Keratinocyte (primary cell): ENCODE measurements at regions not wholly inside any gene's neighbourhood (a gene's known extent, or its start where the extent isn't known, plus 50 kb on each side); places are given as distances from the start of the nearest gene placed in this dataset.

Source experiments
- EZH2 ChIP-seq: IDR thresholded peaks from one replicate; pipeline ENCODE4 v1.6.1; 2012; ENCODE audit warnings: inconsistent platforms, mild to moderate bottlenecking, low read length, moderate library complexity
- TF ChIP-seq, protein P1 (sequence below), 3 experiments: IDR thresholded peaks in 1 of 3; conservative IDR thresholded peaks in 1 of 3; optimal IDR thresholded peaks in 1 of 3; 2 replicates in 2 of 3; 3 replicates in 1 of 3; pipeline versions ENCODE3 to v1.5.1; 2011; ENCODE audit warnings: low read length in 3 of 3, mild to moderate bottlenecking in 3 of 3, moderate library complexity in 2 of 3, control low read depth in 1 of 3, inconsistent platforms in 1 of 3; ENCODE audit not compliant: insufficient read depth in 2 of 3; ENCODE audit errors: extremely low read depth in 1 of 3

DNA sequence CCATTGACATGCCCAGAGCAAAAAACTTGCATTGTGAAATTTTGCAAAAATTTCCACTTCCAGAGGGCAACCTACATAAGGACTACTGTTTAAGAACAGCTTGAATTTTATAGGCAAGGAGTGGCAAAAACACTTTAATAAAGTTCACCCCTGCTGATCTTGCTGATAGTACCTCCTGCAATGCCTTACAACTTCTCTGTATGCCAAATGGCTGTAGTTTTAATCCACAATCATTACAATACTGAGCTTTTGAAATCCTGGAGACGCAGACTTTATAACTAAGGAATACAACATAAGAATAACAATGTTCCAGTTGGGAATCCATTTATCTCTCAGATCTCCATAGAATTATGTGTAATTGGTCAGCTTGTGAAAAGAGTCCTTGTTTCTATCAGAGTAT is 247.5 kb downstream of the KCNJ3 start:
- TF ChIP-seq, protein P1, sequence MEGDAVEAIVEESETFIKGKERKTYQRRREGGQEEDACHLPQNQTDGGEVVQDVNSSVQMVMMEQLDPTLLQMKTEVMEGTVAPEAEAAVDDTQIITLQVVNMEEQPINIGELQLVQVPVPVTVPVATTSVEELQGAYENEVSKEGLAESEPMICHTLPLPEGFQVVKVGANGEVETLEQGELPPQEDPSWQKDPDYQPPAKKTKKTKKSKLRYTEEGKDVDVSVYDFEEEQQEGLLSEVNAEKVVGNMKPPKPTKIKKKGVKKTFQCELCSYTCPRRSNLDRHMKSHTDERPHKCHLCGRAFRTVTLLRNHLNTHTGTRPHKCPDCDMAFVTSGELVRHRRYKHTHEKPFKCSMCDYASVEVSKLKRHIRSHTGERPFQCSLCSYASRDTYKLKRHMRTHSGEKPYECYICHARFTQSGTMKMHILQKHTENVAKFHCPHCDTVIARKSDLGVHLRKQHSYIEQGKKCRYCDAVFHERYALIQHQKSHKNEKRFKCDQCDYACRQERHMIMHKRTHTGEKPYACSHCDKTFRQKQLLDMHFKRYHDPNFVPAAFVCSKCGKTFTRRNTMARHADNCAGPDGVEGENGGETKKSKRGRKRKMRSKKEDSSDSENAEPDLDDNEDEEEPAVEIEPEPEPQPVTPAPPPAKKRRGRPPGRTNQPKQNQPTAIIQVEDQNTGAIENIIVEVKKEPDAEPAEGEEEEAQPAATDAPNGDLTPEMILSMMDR (optimal IDR thresholded peaks at IDR 0.05 in 1 of 3, IDR thresholded peaks at IDR 0.05 in 1 of 3, conservative IDR thresholded peaks at IDR 0.05 in 1 of 3; ENCODE audit: extremely low read depth in 1 of 3, insufficient read depth in 2 of 3, low read length in 3 of 3): no peak
- no peak for TF ChIP-seq EZH2
